Colonic mucosa (tissue), 4 donors: ENCODE measurements at regions not wholly inside any gene's neighbourhood (a gene's known extent, or its start where the extent isn't known, plus 50 kb on each side); places are given as distances from the start of the nearest gene placed in this dataset.
"Not testable (repeated sequence)": the region's sequence is repeated elsewhere in the genome, so short reads cannot be mapped to it uniquely, and the experiment has no call there.

Experiments
- DNase-seq: peaks from one replicate; pipeline ENCODE4 v3.0.0-alpha.2; 2020
- H3K27ac ChIP-seq: fragments of 200-600 bp; one replicate; pipeline ENCODE4 v1.8.0; 2021
- H3K27me3 ChIP-seq: fragments of 200-600 bp; one replicate; pipeline ENCODE4 v1.8.0; 2021
- H3K36me3 ChIP-seq: fragments of 200-600 bp; one replicate; pipeline ENCODE4 v1.8.0; 2021
- H3K4me1 ChIP-seq: fragments of 200-600 bp; one replicate; pipeline ENCODE4 v1.8.0; 2021; ENCODE audit warnings: mild to moderate bottlenecking
- H3K4me3 ChIP-seq: fragments of 200-600 bp; one replicate; pipeline ENCODE4 v1.8.0; 2021
- H3K9ac ChIP-seq, 2 donors: one replicate each; pipeline ENCODE4 v1.7.0; 2013; ENCODE audit warnings: control low read depth in 2 of 2, low read depth in 2 of 2, low read length in 2 of 2
- H3K9me3 ChIP-seq: fragments of 200-600 bp; one replicate; pipeline ENCODE4 v1.8.0; 2021
- intact Hi-C: fragments of 100-400 bp; cut with DNase I; formaldehyde crosslinking; loops from one replicate; pipeline ENCODE4 v1.14.1; 2022
- TF ChIP-seq, protein P1 (sequence below): fragments of 200-600 bp; IDR thresholded peaks from one replicate; pipeline ENCODE4 v1.8.0; 2022; ENCODE audit warnings: antibody characterized with exemption, mild to moderate bottlenecking
- donor health status: healthy.
- donor health status: DM: no; HTN: no; CAD: no.
- donor health status: DM: no; HTN: no; CAD: no.

DNA sequence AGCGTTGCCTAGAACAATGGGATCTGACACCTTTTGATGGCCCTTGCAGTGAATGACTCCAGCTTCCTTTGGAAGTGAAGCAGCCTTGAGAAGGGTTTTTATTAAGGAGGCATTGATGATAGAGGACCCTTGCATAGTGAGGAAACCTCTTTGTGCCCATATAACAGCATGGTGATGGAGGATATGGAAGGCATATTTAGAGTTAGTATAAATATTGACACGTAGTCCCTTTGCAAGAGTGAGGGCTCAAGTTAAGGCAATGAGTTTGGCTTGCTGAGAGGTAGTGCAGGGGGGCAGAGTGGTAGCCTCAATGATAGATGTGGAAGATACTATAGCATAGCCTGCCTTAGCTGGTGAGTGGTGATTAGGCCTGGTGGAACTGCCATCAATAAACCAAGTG, 173.8 kb downstream of the UNC5CL start:
- H3K4me1 ChIP-seq, intact Hi-C loops, H3K9ac ChIP-seq, H3K9me3 ChIP-seq, DNase-seq, H3K27ac ChIP-seq, H3K4me3 ChIP-seq, H3K36me3 ChIP-seq, H3K27me3 ChIP-seq: not testable (repeated sequence)

DNA sequence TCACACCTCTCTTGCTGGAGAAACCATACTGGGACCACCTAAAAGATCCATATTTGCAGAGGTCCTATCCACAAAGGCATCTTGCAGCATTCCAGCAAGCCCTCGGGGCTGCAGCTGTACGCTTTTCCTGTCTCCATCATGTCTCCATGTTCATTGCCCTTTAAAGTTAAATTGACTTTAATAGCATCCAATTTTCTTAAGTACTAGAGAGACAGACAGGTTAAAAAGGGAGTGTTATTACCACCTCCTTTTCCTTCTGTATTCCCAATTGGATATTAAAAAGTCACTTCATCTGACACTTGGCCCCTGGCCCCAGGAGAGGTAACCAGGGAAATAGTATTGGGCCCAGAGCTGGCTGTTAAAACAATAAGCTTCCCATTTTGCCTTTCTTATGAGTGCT, 178.6 kb downstream of the UNC5CL start:
- H3K4me1 ChIP-seq = no peaks in the 10 kb centered on the region
- no peak overlapping the region for H3K4me3 ChIP-seq
- TF ChIP-seq, protein P1, sequence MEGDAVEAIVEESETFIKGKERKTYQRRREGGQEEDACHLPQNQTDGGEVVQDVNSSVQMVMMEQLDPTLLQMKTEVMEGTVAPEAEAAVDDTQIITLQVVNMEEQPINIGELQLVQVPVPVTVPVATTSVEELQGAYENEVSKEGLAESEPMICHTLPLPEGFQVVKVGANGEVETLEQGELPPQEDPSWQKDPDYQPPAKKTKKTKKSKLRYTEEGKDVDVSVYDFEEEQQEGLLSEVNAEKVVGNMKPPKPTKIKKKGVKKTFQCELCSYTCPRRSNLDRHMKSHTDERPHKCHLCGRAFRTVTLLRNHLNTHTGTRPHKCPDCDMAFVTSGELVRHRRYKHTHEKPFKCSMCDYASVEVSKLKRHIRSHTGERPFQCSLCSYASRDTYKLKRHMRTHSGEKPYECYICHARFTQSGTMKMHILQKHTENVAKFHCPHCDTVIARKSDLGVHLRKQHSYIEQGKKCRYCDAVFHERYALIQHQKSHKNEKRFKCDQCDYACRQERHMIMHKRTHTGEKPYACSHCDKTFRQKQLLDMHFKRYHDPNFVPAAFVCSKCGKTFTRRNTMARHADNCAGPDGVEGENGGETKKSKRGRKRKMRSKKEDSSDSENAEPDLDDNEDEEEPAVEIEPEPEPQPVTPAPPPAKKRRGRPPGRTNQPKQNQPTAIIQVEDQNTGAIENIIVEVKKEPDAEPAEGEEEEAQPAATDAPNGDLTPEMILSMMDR = no peak
- DNase-seq = no peak
- H3K36me3 ChIP-seq = no peaks in the 10 kb centered on the region
- intact Hi-C loops = no loop called here
- H3K9me3 ChIP-seq = no peaks in the 10 kb centered on the region
- no peak overlapping the region for H3K27ac ChIP-seq
- no peaks in the 10 kb centered on the region for H3K27me3 ChIP-seq
- no peak overlapping the region for H3K9ac ChIP-seq

DNA sequence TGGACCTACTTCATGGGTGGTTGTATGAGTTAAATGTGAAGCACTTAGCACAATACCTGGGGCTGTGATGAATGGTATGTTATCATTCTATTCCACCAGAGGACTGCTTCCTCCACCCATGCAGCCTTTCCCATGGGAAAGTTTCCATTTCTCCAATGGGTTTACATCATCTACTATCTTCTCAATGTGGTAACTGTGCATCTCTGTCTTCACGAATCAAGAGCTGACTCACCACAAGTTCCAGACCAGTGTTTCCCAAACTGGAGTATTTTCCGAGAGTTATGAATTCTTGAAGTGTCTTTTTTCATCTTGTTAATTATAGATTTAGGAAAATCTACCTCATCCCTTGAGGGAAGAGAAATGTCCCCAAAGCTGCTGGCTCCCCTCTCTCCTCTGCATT, 182.8 kb downstream of the UNC5CL start:
- Histone ChIP-seq H3K4me3 (no peak overlapping the region), H3K9me3 (no peaks in the 10 kb centered on the region), H3K4me1 (no peaks in the 10 kb centered on the region), H3K27me3 (no peaks in the 10 kb centered on the region), H3K9ac (no peak overlapping the region), H3K36me3 (no peaks in the 10 kb centered on the region), H3K27ac (no peak overlapping the region)
- intact Hi-C loops = no loop called here
- TF ChIP-seq, protein P1 = no peak
- DNase-seq = no peak

DNA sequence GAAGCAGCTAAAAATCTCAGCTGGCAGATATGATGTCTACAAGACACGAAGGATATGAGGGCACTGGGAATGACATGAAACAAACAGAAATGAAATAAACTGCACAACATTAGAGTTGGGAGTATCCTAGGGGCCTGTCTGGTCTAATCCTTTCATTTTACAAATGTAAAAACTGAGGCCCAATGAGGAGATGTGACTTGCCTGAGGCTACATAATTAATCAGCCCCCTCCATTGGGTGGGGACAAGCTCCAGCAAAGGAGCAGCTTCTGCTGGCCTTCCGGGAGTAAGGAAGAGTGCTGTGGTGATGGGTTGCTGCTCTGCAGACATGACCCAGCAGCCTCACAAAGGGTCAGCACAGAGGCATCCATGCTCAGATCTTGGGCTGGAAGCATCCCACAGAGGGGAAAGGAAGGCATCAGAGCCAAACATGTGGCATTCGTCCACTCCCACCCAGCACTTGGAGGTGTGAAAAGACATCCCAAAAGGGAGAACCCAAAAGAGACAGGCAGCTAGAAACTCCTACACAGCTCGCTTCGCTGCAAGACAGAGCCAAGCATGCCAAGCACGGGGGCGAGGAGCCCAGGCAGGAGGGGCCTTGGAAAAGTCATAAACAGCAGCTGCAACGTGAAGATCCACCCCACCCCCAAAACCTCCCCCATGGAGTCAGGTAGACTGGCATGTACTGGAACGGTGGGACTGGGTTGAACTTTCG, 183.7 kb downstream of the UNC5CL start:
- Histone ChIP-seq H3K27me3 (no peaks in the 10 kb centered on the region), H3K36me3 (no peaks in the 10 kb centered on the region), H3K9me3 (no peaks in the 10 kb centered on the region), H3K27ac (no peak overlapping the region), H3K4me3 (no peak overlapping the region), H3K4me1 (no peaks in the 10 kb centered on the region), H3K9ac (no peak overlapping the region)
- TF ChIP-seq, protein P1 = no peak
- DNase-seq = no peak
- intact Hi-C loops = no loop called here

DNA sequence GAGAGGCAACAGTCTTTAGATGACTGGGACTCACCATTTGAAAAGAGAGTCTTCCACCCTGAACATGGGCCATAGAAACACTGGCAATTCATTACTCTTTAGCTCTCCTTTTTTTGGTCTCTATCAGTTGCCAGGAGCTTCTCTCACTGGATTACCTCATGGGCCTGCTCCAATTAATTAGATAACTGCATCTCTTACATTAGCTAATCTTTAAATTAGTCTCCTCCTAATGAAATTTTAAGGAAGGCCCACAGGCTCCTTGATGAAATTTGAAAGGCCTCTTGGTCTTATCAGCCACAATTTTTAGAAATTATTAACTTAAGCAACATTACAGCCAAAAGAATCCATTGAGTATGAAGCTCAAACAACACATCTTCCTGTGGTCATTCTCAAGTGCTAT, 184.4 kb downstream of the UNC5CL start:
- intact Hi-C loops = no loop called here
- TF ChIP-seq, protein P1 = no peak
- Histone ChIP-seq H3K9ac (no peak overlapping the region), H3K27me3 (no peaks in the 10 kb centered on the region), H3K4me3 (no peak overlapping the region), H3K4me1 (no peaks in the 10 kb centered on the region), H3K9me3 (no peaks in the 10 kb centered on the region), H3K36me3 (no peaks in the 10 kb centered on the region), H3K27ac (no peak overlapping the region)
- DNase-seq = no peak

DNA sequence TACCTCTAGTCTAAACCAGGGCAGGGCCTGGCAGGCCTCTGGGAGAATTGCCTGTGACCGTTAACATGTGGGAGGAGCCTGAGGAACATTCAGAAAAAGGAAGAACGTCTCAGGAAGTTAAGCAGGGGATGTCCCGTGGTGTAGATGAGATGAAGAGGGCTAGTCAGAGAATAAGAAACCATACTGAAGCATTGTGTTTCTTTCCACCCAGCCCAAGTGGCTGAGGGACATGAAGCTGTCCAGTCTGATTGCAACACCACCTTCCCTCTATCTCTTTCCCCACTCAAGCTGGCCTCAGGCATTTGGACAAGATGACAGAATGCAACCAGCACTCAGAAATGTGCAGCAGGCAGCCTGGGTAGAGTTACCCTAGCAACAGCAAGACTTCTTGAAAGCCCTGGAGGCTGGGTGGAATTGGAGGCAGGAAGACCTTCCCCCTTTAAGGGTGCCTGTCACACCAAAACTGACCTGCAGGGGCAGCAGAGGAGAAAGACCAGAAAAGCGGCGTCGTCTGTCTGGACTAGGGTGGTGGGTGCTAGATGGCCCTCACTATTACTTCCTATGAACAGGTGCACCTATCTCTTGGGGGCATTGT, 186.1 kb downstream of the UNC5CL start:
- no peak overlapping the region for H3K4me3 ChIP-seq
- H3K9ac ChIP-seq = no peak overlapping the region
- no peak overlapping the region for H3K27ac ChIP-seq
- H3K36me3 ChIP-seq = no peaks in the 10 kb centered on the region
- no peaks in the 10 kb centered on the region for H3K27me3 ChIP-seq
- no peaks in the 10 kb centered on the region for H3K4me1 ChIP-seq
- intact Hi-C loops = no loop called here
- no peaks in the 10 kb centered on the region for H3K9me3 ChIP-seq
- TF ChIP-seq, protein P1 = no peak
- no peak for DNase-seq
